Keratinocyte (primary cell): ENCODE measurements at regions not wholly inside any gene's neighbourhood (a gene's known extent, or its start where the extent isn't known, plus 50 kb on each side); places are given as distances from the start of the nearest gene placed in this dataset.

ENCODE experiments used
- EZH2 ChIP-seq: IDR thresholded peaks from one replicate; pipeline ENCODE4 v1.6.1; 2012; ENCODE audit warnings: inconsistent platforms, mild to moderate bottlenecking, low read length, moderate library complexity
- TF ChIP-seq, protein P1 (sequence below), 3 experiments: IDR thresholded peaks in 1 of 3; conservative IDR thresholded peaks in 1 of 3; optimal IDR thresholded peaks in 1 of 3; 2 replicates in 2 of 3; 3 replicates in 1 of 3; pipeline versions ENCODE3 to v1.5.1; 2011; ENCODE audit warnings: low read length in 3 of 3, mild to moderate bottlenecking in 3 of 3, moderate library complexity in 2 of 3, control low read depth in 1 of 3, inconsistent platforms in 1 of 3; ENCODE audit not compliant: insufficient read depth in 2 of 3; ENCODE audit errors: extremely low read depth in 1 of 3

DNA sequence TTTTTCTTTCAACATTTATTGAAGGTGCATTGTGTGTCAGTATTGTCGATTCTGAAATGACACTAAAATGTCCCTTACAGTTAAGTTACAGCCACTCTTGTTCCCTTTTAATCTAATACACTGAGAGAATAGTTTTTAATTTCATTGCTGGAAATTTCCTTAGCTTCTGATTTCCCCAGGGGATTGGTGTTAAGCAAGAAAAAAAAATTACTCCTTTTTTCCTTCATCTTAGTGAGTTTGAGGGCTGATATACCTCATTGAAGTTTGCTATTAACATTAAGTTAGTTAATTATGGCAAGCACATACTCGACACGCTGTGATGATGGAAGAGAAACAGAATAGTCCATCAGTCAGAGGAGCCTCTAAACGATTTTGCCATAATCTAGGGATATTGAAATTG is 57.0 kb upstream of the EXOC4 start:
- TF ChIP-seq, protein P1, sequence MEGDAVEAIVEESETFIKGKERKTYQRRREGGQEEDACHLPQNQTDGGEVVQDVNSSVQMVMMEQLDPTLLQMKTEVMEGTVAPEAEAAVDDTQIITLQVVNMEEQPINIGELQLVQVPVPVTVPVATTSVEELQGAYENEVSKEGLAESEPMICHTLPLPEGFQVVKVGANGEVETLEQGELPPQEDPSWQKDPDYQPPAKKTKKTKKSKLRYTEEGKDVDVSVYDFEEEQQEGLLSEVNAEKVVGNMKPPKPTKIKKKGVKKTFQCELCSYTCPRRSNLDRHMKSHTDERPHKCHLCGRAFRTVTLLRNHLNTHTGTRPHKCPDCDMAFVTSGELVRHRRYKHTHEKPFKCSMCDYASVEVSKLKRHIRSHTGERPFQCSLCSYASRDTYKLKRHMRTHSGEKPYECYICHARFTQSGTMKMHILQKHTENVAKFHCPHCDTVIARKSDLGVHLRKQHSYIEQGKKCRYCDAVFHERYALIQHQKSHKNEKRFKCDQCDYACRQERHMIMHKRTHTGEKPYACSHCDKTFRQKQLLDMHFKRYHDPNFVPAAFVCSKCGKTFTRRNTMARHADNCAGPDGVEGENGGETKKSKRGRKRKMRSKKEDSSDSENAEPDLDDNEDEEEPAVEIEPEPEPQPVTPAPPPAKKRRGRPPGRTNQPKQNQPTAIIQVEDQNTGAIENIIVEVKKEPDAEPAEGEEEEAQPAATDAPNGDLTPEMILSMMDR (optimal IDR thresholded peaks at IDR 0.05 in 1 of 3, IDR thresholded peaks at IDR 0.05 in 1 of 3, conservative IDR thresholded peaks at IDR 0.05 in 1 of 3; ENCODE audit: extremely low read depth in 1 of 3, insufficient read depth in 2 of 3, low read length in 3 of 3) = no peak
- no peak for TF ChIP-seq EZH2
